Activated CD8-positive, alpha-beta memory T cell treated with anti-CD3 and anti-CD28 coated beads for 48 hours (primary cell): ENCODE measurements at regions not wholly inside any gene's neighbourhood (a gene's known extent, or its start where the extent isn't known, plus 50 kb on each side); places are given as distances from the start of the nearest gene placed in this dataset.

Source experiments
- DNase-seq, 3 experiments: peaks; one replicate each; pipeline ENCODE4 v3.0.0-alpha.2; 2020; ENCODE audit warnings: low read depth in 2 of 3, low spot score in 2 of 3

DNA sequence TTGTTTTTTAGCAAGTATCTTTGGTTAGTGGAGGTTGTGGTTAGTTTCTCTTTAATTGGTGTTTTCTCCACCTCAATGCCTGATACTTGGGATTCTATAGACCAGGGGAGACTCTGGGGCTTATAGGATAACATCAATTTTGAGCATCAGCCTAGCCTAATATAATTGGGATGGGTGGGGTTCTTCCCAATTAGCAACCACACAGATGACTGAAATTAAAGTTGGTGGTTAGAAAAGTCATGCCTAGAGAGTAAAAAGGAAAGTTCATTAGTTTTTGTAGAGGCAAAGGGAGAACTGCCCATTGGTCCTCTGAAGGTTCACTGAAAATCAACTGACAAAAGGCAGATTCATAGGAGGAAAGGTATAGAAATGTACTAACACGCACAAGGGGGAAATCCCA is 843.3 kb downstream of the TSN start:
- no peak for DNase-seq

DNA sequence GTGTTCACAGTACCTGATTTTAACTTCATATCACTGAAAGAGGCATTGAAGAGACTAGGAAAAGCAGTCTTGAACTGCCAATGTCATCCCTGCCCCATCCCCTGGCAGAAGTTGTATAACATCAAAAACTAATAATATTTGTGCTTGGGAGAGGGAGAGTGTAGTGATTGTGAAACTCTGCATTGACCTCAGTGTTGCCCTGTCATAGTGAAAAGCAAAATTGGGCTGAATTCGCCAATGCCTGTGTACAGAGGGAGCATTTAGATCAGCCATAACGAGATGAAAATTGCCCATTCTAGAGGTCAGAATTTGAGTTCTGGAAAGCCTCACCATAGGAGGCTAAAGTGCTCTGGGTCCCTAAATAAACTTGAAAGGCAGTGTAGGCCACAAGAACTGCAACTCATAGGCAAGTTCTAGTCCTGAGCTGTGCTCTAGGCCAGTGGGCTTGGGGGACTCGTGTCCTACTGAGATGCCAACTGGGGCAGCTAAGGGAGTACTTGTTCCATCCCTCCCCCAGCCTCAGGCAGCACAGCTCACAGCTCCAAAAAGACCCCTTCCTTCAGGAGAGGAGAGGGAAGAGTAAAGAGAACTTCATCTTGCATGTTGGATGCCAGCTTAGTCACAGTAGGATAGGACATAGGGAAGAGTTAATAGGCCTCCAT is 855.6 kb downstream of the TSN start:
- no peak for DNase-seq

GRCh38 chr2:122622934-122623333 is 867.5 kb downstream of the TSN start:
- no peak for DNase-seq

DNA sequence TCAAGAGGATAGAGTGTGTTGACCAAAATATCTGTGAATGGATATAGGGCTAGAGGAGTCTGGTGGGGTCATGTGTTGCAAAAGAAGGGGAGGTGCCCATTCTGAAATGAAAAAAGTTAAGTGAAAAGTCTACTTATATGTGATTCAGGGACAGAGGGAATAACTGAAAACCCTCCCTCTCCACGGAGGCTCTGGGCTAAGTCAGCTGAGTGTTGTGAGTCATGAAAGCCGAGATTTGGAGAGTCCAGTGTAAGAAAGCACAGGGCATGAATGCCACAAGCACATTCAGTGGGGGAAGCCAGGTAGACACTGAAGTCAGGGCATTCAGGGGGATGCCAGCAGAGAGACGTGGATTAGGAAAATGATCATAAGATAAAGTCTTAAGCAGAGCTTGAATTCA is 871.9 kb downstream of the TSN start:
- DNase-seq, result no peak

DNA sequence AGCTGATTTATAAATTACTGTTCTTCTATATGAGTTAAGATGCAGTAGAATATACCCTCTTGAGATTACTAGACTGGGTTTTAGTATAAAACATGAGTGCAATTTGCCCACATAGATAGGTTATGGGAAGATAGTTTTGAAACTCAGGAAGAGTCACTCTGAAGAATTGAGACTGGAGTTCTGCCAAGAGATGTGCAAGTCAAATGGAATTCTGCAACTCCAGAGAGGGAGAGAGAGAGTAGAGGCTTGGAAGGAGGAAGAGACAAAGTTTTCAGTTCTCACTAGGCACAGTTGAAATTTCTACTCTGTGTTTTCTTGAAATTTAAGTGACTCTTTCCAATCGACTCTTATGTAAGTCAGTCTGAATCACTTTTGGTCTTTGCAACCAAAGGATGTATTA is 878.8 kb downstream of the TSN start:
- no peak for DNase-seq

DNA sequence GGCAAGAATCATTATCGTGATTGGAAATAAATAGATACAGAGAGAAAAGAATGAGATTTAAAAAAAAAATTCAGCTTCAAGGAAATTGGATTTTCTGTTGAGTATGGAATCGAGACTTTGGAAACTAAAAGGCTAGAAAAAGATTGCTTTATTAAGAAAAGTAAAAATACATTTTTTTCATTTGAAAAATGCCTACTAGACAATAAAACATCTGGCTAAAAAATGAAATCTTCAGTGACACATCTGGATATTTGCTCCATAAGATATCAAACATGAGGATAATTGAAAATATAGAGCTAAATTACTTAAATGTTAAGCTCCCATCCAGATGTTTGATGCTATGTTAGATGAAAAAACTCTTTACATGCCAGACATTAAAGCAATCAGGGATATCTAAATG is 879.5 kb downstream of the TSN start:
- no peak for DNase-seq

DNA sequence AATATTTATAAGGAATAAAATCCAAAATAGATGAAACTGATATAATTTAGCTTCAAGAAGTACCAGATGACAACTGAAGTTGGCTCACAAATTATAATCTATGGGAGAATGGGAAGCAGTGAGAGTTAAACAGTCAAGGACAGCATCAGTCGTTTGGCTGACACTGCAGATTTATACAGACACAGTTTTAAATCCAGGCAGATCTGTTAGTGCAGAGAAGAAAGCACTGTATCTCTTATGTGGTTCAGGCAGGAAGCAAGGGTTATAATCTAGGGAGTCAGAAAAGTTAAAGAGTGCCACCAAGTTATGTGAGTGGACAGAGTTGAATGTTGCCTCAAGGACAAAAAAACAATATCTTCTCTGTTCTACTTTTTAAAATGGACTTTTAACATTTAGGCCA is 880.2 kb downstream of the TSN start:
- no peak for DNase-seq

- no peak for DNase-seq
Observed at GRCh38 chr2:122636097-122636496, 880.6 kb downstream of the TSN start.

DNA sequence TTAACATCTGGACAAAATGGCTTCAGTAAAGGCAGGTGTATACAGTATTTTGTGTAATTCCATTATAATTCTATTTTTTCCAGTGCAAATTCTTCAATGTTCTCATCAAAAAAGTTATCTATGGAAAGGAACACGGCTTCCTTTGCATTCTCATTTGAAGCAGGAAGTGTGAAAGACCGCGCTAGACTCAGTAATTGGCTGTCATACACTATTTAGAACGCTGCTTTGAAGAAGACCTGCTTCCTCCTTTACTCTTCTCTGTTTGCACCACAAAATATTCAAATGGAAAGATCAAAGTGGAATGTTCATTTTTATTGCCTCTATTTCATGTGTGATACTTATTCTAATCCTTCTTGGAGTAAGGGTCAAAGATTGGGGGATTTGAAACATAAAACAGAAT is 883.7 kb downstream of the TSN start:
- no peak for DNase-seq

- DNase-seq, result no peak
Observed at GRCh38 chr2:122639711-122640110, 884.3 kb downstream of the TSN start.

DNA sequence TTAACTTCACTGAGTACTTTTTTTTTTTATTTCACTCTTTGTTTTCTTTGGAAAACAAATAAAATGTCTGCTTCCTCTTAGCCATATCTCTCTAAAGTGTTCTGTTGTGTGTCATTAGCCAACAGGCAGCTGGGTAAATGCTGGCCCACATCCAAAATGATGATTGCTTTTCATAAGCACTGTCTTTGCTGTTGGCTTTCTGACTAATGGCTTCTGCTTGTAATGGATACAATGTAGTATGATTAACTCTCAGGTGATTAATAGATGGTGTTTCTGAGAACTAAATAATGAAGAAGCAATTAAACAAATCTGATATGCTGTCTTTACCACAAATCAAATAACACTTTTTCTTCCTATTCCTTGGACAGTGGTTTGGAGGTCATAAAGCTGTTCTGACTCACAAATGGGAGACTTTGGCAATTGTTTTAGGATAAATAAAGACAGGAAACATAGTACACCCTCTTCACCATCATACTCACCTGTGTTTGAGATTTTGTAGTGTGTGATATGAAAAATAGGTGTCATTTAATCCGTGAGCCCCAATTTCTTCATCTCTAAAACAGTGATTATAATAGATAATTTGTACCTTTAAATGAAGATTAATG is 888.4 kb downstream of the TSN start:
- no peak for DNase-seq

DNA sequence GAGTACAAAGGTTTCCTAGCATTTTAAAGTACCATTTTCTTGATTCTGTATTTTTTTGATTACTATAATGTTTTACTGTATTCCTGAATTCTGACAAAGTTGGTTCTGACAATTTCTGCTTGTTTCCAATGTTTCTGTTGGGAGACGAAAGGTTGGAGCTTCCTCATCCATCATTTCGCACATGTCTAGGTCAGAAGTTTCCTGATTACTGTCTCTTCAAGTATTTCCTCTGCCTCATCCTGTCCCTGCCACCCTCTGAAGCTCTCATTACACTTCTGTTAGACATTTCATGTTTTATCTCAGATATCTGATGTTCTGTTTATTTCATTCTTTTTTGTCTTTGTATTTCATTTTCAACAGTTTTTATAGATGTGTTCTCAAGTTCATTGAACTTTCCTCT is 895.8 kb downstream of the TSN start:
- no peak for DNase-seq

GRCh38 chr2:122651780-122652179 is 896.3 kb downstream of the TSN start:
- no peak for DNase-seq

DNA sequence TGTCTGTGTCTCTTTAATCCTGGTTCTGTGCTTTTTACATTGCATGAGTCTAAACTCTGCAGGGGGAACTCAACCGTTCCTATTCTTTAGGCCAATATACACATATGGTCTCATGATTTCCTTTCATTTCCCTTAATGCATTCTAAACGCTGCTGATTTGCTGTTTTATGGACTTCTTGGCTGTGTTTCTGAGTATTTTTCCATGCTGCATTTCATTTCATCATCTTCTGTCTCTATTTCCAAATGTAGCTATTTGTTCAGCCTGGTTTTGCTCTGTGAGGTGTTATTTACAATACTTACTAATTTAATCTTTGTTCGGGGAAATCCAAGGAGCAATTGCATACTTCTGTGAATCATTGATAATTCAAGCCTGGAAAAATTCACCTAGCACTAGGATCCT is 897.2 kb downstream of the TSN start:
- DNase-seq, result no peak

DNA sequence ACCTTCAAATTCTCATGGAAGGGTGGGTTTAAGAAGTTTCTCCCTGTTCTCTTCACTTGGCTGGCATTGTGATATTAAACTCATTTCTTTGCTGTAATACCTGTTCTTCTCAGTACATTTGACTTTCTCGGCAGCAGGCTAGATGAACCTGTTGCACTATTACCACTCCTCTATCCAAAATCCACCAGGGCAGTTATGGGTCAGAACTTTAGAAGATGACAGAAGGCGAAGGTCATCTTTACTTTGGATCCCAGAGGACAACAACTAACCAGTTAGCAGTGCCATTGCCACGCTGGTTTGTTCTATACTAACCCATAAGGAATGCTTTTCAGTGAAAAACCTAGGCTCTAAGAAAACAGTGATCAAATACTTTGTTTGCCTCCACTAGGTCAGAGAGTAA is 901.0 kb downstream of the TSN start:
- DNase-seq, result no peak

DNA sequence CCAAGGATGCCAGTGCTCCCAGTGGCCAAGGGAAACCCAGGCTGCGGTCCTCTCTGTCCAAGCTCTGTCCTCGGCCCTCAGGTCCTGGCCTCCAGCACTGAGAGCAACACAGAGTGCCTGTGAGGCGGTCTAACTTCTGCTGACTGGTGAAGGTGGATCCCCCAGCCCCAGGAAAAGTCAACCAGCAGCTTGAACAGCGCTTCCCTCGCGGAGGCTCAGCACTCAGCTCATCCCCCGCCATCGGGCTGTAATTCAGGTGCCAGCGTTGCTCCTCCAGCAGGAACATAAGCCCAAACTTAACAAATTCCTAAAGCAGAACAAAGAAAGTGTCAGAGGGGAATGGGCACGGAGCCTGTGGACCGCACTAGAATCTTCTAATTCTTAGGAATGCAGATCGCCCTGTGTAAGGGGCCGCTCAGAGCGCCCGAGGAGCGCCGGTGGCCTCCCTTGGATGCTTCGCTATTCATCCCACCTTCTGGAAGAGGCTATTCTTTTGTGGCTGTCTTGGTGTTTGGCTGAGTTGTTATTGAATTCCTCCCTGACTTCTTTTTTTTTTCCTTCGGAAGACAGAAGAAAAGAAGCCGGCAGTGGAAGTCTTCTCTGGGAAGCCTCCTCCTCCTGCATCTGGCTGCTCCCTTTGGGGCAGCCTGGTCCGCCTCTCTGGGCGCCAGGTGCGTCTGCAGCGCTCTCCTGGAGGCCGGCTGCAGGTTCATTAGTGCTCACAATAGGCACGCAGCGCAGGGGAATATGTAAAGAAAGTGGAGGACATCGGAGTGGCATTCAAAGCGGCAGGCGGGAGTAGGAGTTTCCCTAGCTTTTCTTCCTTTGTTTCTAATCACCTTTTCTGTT is 905.6 kb downstream of the TSN start:
- DNase-seq, result no peak

DNA sequence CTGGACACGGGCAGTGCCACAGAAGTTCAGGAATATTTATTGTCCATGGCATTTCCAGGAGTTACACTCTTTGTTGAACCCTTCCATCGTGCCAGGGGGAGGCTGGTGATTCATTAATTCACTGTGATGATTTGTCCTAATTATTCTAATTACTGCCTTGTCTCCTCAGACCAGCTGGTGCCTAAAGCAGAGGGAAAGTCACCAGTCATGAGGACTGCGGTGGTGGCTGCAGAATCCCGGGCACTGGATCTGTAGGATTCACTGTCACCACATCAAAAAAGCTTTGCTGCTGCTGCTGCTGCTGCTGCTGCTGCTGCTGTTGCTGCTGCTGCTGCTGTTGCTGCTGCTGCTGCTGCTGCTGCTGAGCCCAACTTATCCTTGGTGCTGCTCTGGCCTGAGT is 908.2 kb downstream of the TSN start:
- DNase-seq, result no peak

GRCh38 chr2:122669627-122670026 is 914.2 kb downstream of the TSN start:
- DNase-seq, result no peak

DNA sequence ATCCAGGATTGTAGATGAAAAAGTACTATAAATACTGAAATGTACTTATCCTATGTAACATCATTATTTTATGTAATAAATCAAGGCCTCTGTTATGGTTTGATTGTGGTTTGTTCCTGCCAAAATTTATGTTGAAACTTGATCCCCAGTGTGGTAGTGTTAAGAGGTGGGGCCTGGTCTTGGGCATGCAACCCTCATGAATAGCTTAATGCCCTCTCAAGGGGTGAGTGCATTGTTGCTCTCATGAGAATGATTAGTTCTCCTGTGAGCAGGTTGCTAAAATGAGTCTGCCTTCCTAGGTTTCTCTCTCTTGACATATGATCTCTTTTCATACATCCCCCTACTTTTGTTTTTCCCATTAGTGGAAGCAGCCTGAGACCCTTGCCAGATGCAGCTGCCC is 915.4 kb downstream of the TSN start:
- no peak for DNase-seq

DNA sequence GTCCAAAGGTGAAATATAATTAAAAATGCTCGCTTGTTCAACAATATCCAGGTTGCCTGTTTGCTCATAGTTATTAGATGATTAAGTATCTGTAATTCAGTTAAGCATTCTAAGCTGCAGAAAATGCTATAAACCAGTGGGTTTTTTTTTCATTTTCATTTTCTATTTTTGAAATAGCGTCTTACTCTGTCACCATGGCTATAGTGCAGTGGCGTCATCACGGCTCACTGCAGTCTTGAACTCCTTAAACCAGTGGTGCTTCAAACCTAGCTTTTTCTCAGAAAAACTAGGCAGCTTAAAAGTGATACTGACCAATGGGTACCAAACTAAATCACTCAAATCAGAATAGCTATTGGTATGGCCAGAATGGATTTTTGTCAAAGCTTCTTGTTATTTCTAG is 925.2 kb downstream of the TSN start:
- no peak for DNase-seq

DNA sequence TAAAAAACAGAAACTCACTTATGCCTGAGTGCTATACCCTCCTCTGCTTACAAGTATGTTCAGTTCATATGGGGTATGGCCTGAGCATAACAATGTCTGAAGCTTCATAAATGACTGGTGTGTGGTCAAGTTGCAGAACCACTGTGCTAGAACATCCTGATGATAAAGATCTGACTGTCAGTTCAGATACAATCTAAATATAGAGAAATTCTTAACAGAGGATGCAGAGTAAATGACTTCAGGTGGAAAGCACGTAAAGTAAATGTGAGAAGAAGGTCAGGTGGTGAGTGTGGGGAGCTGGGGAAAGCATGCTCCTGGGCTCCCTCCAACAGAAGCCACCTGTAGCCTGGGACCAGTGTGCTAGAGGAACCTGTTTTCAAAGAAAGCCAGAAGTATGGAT is 926.2 kb downstream of the TSN start:
- DNase-seq, result no peak

DNA sequence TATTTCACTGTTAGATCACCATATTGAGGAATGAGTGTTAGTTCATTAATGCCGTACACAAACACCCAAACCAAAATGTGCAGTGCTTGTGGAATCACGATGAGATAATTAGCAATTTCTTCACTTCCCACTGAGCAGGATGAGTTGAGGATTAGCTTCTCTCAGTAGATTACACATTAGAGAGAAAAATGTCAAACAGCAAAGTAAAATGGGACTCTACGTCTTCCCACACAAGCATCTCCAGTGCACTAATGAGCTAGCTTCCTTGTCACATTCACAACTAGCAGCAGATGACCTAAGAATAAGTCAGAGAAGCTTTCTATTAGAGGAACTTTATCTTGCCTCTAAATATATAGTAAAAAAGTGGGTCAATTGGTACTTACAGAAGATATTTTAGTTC is 926.9 kb downstream of the TSN start:
- no peak for DNase-seq

DNA sequence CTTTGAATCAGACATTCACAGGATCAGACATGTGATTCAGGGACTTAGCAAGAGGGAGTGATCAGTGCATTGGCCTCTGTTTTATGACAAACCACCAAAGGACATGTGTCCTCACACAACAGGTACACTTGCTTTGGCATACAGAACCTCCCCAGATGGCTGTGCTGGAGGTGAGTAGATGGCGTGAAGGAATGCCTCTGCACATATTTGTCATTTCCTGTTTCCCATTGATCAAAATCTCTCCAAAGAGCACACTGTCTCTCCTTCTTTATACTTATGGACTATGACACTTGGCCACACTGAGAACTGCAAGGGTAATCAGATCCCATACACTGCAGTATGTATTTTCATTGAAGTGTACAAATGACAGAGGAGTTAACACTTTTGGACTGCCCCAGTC is 927.6 kb downstream of the TSN start:
- no peak for DNase-seq
